Cerebellar nuclear complex (tissue), 1 donor: ENCODE measurements at regions not wholly inside any gene's neighbourhood (a gene's known extent, or its start where the extent isn't known, plus 50 kb on each side); places are given as distances from the start of the nearest gene placed in this dataset.

Source experiments
- DNase-seq, 2 experiments: peaks; one replicate each; lab custom pipeline; 2025; lab: John Stamatoyannopoulos, UW

- DNase-seq, result no peak
These were observed 100.6 kb upstream of the KCNJ15 start for GRCh38 chr21:38156200-38156599.

GRCh38 chr21:38159355-38159754 lies 97.4 kb upstream of the KCNJ15 start:
- DNase-seq, result no peak

GRCh38 chr21:38165466-38166172 lies 91.2 kb upstream of the KCNJ15 start:
- peak in 1 of 2 experiments; percentile 48 for DNase-seq

GRCh38 chr21:38166173-38166535 lies 90.6 kb upstream of the KCNJ15 start:
- no peak for DNase-seq

GRCh38 chr21:38167345-38167744 lies 89.4 kb upstream of the KCNJ15 start:
- DNase-seq, result no peak

- no peak for DNase-seq
These were observed 86.5 kb upstream of the KCNJ15 start for GRCh38 chr21:38170283-38170682.

GRCh38 chr21:38170704-38171682 lies 85.8 kb upstream of the KCNJ15 start:
- no peak for DNase-seq

- no peak for DNase-seq
These were observed 85.0 kb upstream of the KCNJ15 start for GRCh38 chr21:38171723-38172344.

- no peak for DNase-seq
These were observed 83.3 kb upstream of the KCNJ15 start for GRCh38 chr21:38173276-38174035.

GRCh38 chr21:38175306-38175705 lies 81.5 kb upstream of the KCNJ15 start:
- no peak for DNase-seq

- no peak for DNase-seq
These were observed 78.7 kb upstream of the KCNJ15 start for GRCh38 chr21:38177919-38178652.

- no peak for DNase-seq
These were observed 77.9 kb upstream of the KCNJ15 start for GRCh38 chr21:38178653-38179470.

- no peak for DNase-seq
These were observed 77.3 kb upstream of the KCNJ15 start for GRCh38 chr21:38179511-38179910.

GRCh38 chr21:38181096-38181495 lies 75.7 kb upstream of the KCNJ15 start:
- no peak for DNase-seq

- DNase-seq, result no peak
These were observed 74.3 kb upstream of the KCNJ15 start for GRCh38 chr21:38182370-38182985.

GRCh38 chr21:38183961-38184360 lies 72.8 kb upstream of the KCNJ15 start:
- no peak for DNase-seq

GRCh38 chr21:38186661-38187270 lies 70.0 kb upstream of the KCNJ15 start:
- no peak for DNase-seq

GRCh38 chr21:38188037-38188436 lies 68.8 kb upstream of the KCNJ15 start:
- no peak for DNase-seq

- no peak for DNase-seq
These were observed 60.8 kb upstream of the KCNJ15 start for GRCh38 chr21:38196036-38196435.
